ENCODE measurements at regions not wholly inside any gene's neighbourhood (a gene's known extent, or its start where the extent isn't known, plus 50 kb on each side); places are given as distances from the start of the nearest gene placed in this dataset.

DNA sequence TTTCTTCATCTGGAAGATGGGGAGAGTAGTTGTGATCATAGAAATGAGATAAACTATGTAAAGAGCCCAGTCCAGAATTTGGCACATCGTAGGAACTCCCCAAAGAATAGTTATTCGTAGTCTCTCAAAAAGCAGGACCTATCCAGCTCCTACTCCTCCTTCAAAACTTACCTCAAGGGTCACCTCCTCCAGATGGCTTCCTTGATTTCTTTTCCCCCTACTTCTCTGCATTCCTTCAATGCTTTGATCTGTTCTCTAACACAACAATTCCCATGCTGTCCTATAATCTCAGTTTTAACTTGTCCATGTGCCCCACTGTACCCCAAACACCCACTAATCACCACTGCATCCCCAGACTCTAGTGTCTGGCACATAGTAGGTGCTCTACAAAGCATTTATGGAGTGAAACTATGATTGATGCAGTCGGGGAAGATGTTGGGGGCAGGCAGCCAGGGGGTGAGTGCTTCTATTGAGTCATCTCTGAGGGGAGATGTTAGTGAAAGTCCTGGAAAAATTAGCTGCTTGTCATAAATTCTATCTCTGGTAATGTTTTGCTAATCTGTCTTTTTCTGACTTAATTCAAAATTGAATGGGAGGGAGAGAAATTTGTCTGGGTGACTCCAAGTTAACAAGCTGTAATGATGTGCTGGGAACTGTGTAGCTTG is 181.3 kb upstream of the KCNG1 start:
- WGBS, 2 experiments (ENCODE audit: insufficient coverage in 2 of 2): 79 to 87% methylated on average over 3 of the region's 3 CpGs
- no peak overlapping the region for H3K27ac ChIP-seq (ENCODE audit: low read depth, low read length, severe bottlenecking)
- no peaks in the 10 kb centered on the region for H3K36me3 ChIP-seq (ENCODE audit: control insufficient read depth, insufficient read depth, low read length)
- H3K4me1 ChIP-seq (ENCODE audit: control insufficient read depth, insufficient read depth, low read length, poor library complexity, severe bottlenecking): no peaks in the 10 kb centered on the region
- H3K4me3 ChIP-seq (ENCODE audit: extremely low read depth, insufficient read depth, low read length, poor library complexity, severe bottlenecking): no peak overlapping the region
- H3K9me3 ChIP-seq (ENCODE audit: control insufficient read depth, low read length): no peaks in the 10 kb centered on the region

DNA sequence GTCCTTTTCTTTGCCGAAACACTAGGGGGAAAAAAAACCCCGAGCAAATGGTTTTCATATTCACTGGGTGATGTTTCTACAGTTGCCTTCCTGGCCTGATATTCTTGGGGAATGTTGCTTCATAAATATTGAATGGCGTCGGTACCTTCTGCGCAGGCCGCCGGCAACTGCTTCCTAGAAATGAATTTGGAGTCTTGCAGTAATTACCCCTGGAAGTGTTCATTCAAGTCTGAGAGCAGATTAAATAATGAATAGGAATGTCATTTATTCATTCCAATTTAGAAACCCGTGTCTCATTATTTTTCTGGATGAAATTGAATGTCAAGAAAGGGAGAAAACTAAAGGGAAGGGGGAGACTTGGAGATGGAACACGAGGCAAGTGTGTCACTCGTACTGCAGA is 179.4 kb upstream of the KCNG1 start:
- peaks cover under 1% of the 10 kb centered on the region for H3K4me1 ChIP-seq (ENCODE audit: control insufficient read depth, insufficient read depth, low read length, poor library complexity, severe bottlenecking)
- no peaks in the 10 kb centered on the region for H3K36me3 ChIP-seq (ENCODE audit: control insufficient read depth, insufficient read depth, low read length)
- H3K9me3 ChIP-seq (ENCODE audit: control insufficient read depth, low read length): no peaks in the 10 kb centered on the region
- WGBS, 2 experiments (ENCODE audit: insufficient coverage in 2 of 2): 90 to 96% methylated on average over 5 to 8 of the region's 10 CpGs
- no peak overlapping the region for H3K4me3 ChIP-seq (ENCODE audit: extremely low read depth, insufficient read depth, low read length, poor library complexity, severe bottlenecking)
- no peak overlapping the region for H3K27ac ChIP-seq (ENCODE audit: low read depth, low read length, severe bottlenecking)

DNA sequence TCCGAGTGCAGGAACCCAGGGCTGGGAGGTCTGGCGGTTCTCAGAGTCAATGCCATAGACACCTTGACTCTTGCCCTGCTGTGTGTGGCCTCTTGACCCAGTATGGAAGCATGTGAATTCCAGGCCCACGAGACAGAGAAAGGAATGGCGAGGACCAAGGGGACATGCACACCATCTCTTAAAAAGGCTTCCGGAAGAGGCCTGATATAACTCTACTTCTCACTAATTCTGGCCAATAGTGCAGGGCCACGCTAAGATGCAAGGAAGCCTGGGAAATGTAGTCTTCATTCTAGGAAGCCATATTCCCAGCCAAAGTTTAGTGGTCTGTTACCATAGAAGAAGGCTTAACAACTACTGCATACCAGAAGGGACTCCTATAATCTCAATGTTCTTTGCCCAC is 177.0 kb upstream of the KCNG1 start:
- H3K4me3 ChIP-seq (ENCODE audit: extremely low read depth, insufficient read depth, low read length, poor library complexity, severe bottlenecking): no peak overlapping the region
- no peaks in the 10 kb centered on the region for H3K9me3 ChIP-seq (ENCODE audit: control insufficient read depth, low read length)
- 81 to 90% methylated on average over 5 to 6 of the region's 6 CpGs for WGBS, 2 experiments (ENCODE audit: insufficient coverage in 2 of 2)
- H3K4me1 ChIP-seq (ENCODE audit: control insufficient read depth, insufficient read depth, low read length, poor library complexity, severe bottlenecking): peaks cover 6% of the 10 kb centered on the region
- no peak overlapping the region for H3K27ac ChIP-seq (ENCODE audit: low read depth, low read length, severe bottlenecking)
- no peaks in the 10 kb centered on the region for H3K36me3 ChIP-seq (ENCODE audit: control insufficient read depth, insufficient read depth, low read length)

- no peaks in the 10 kb centered on the region for H3K9me3 ChIP-seq (ENCODE audit: control insufficient read depth, low read length)
- peaks cover 6% of the 10 kb centered on the region for H3K4me1 ChIP-seq (ENCODE audit: control insufficient read depth, insufficient read depth, low read length, poor library complexity, severe bottlenecking)
- no peak overlapping the region for H3K27ac ChIP-seq (ENCODE audit: low read depth, low read length, severe bottlenecking)
- no peaks in the 10 kb centered on the region for H3K36me3 ChIP-seq (ENCODE audit: control insufficient read depth, insufficient read depth, low read length)
- H3K4me3 ChIP-seq (ENCODE audit: extremely low read depth, insufficient read depth, low read length, poor library complexity, severe bottlenecking): no peak overlapping the region
- 85 to 95% methylated on average over 2 to 4 of the region's 6 CpGs for WGBS, 2 experiments (ENCODE audit: insufficient coverage in 2 of 2)
Observed at GRCh38 chr20:51198876-51199523, 176.1 kb upstream of the KCNG1 start.

- Histone ChIP-seq H3K36me3 (ENCODE audit: control insufficient read depth, insufficient read depth, low read length) (no peaks in the 10 kb centered on the region), H3K27ac (ENCODE audit: low read depth, low read length, severe bottlenecking) (no peak overlapping the region), H3K4me1 (ENCODE audit: control insufficient read depth, insufficient read depth, low read length, poor library complexity, severe bottlenecking) (peaks cover 10% of the 10 kb centered on the region), H3K4me3 (ENCODE audit: extremely low read depth, insufficient read depth, low read length, poor library complexity, severe bottlenecking) (no peak overlapping the region), H3K9me3 (ENCODE audit: control insufficient read depth, low read length) (no peaks in the 10 kb centered on the region)
- WGBS, 2 experiments (ENCODE audit: insufficient coverage in 2 of 2): 93 to 97% methylated on average over 5 of the region's 5 CpGs
Observed at GRCh38 chr20:51198238-51198637, 175.3 kb upstream of the KCNG1 start.

- WGBS, 2 experiments (ENCODE audit: insufficient coverage in 2 of 2): 80 to 89% methylated on average over 9 to 10 of the region's 11 CpGs
- Histone ChIP-seq H3K4me1 (ENCODE audit: control insufficient read depth, insufficient read depth, low read length, poor library complexity, severe bottlenecking) (peaks cover 12% of the 10 kb centered on the region), H3K27ac (ENCODE audit: low read depth, low read length, severe bottlenecking) (no peak overlapping the region), H3K9me3 (ENCODE audit: control insufficient read depth, low read length) (no peaks in the 10 kb centered on the region), H3K36me3 (ENCODE audit: control insufficient read depth, insufficient read depth, low read length) (no peaks in the 10 kb centered on the region), H3K4me3 (ENCODE audit: extremely low read depth, insufficient read depth, low read length, poor library complexity, severe bottlenecking) (no peak overlapping the region)
Observed at GRCh38 chr20:51196991-51197651, 174.2 kb upstream of the KCNG1 start.

DNA sequence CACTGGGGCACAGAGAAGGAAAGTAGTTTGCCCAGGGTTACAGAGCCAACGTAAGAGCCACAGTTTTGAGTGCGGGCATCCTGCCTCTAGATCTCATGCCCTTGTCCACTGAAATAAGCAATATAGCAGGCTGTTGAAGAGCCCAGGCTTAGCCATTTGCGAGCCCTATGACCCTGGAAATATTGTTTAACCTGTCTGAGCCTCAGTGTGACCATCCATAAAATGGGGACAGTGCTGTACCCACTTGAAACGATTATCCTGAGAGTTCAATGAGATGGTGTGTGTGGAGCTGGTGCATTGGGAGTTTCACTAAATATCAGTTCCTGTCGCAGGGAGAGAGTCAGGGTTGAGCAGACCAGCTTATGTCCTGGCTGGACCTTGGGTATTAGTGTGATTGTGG is 173.1 kb upstream of the KCNG1 start:
- WGBS, 2 experiments (ENCODE audit: insufficient coverage in 2 of 2): 92 to 96% methylated on average over 4 to 5 of the region's 5 CpGs
- Histone ChIP-seq H3K9me3 (ENCODE audit: control insufficient read depth, low read length) (no peaks in the 10 kb centered on the region), H3K4me1 (ENCODE audit: control insufficient read depth, insufficient read depth, low read length, poor library complexity, severe bottlenecking) (peaks cover 14% of the 10 kb centered on the region), H3K27ac (ENCODE audit: low read depth, low read length, severe bottlenecking) (no peak overlapping the region), H3K36me3 (ENCODE audit: control insufficient read depth, insufficient read depth, low read length) (no peaks in the 10 kb centered on the region), H3K4me3 (ENCODE audit: extremely low read depth, insufficient read depth, low read length, poor library complexity, severe bottlenecking) (no peak overlapping the region)

GRCh38 chr20:51195419-51195901 is 172.6 kb upstream of the KCNG1 start:
- H3K9me3 ChIP-seq (ENCODE audit: control insufficient read depth, low read length): no peaks in the 10 kb centered on the region
- H3K4me3 ChIP-seq (ENCODE audit: extremely low read depth, insufficient read depth, low read length, poor library complexity, severe bottlenecking): no peak overlapping the region
- H3K27ac ChIP-seq (ENCODE audit: low read depth, low read length, severe bottlenecking): no peak overlapping the region
- peaks cover 20% of the 10 kb centered on the region for H3K4me1 ChIP-seq (ENCODE audit: control insufficient read depth, insufficient read depth, low read length, poor library complexity, severe bottlenecking)
- 96 to 100% methylated on average over 1 to 7 of the region's 10 CpGs for WGBS, 2 experiments (ENCODE audit: insufficient coverage in 2 of 2)
- no peaks in the 10 kb centered on the region for H3K36me3 ChIP-seq (ENCODE audit: control insufficient read depth, insufficient read depth, low read length)

- Histone ChIP-seq H3K27ac (ENCODE audit: low read depth, low read length, severe bottlenecking) (no peak overlapping the region), H3K9me3 (ENCODE audit: control insufficient read depth, low read length) (no peaks in the 10 kb centered on the region), H3K4me3 (ENCODE audit: extremely low read depth, insufficient read depth, low read length, poor library complexity, severe bottlenecking) (no peak overlapping the region), H3K4me1 (ENCODE audit: control insufficient read depth, insufficient read depth, low read length, poor library complexity, severe bottlenecking) (peaks cover 20% of the 10 kb centered on the region), H3K36me3 (ENCODE audit: control insufficient read depth, insufficient read depth, low read length) (no peaks in the 10 kb centered on the region)
- WGBS, 2 experiments (ENCODE audit: insufficient coverage in 2 of 2): 92 to 97% methylated on average over 11 to 16 of the region's 16 CpGs
Observed at GRCh38 chr20:51193066-51193772, 170.3 kb upstream of the KCNG1 start.

DNA sequence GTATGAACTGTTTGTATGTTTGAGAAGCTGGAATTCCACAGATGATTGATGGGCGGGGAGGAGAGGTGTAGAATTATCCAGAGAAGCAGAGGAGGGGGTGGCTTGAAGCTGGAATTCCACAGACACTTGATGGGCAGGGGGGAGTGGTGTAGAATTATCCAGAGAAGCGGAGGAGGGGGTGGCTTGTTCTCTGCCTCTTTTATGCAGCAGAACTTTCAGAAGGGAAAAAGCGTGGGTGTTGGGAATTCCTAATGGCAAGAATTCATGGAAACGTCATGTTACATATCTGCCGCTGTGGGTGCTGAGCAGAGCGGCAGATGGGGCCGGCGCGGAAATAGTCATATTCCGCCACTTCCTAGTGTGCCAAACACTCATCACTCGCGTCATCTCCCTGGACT is 167.9 kb upstream of the KCNG1 start:
- H3K27ac ChIP-seq (ENCODE audit: low read depth, low read length, severe bottlenecking): no peak overlapping the region
- 85 to 92% methylated on average over 12 of the region's 12 CpGs for WGBS, 2 experiments (ENCODE audit: insufficient coverage in 2 of 2)
- H3K9me3 ChIP-seq (ENCODE audit: control insufficient read depth, low read length): no peaks in the 10 kb centered on the region

More for the DNA sequence above, 167.9 kb upstream of the KCNG1 start:
- no peak overlapping the region for H3K4me3 ChIP-seq (ENCODE audit: extremely low read depth, insufficient read depth, low read length, poor library complexity, severe bottlenecking)
- H3K36me3 ChIP-seq (ENCODE audit: control insufficient read depth, insufficient read depth, low read length): no peaks in the 10 kb centered on the region
- peaks cover 15% of the 10 kb centered on the region for H3K4me1 ChIP-seq (ENCODE audit: control insufficient read depth, insufficient read depth, low read length, poor library complexity, severe bottlenecking)
